LHCN-M2 (cell line): ENCODE measurements at regions not wholly inside any gene's neighbourhood (a gene's known extent, or its start where the extent isn't known, plus 50 kb on each side); places are given as distances from the start of the nearest gene placed in this dataset.

ENCODE experiments used
- DNase-seq: peaks from one replicate; pipeline ENCODE4 v3.0.0-alpha.2; 2012; ENCODE audit warnings: low read depth

- DNase-seq = no peak
Observed at GRCh38 chr7:21028186-21028585, 241.5 kb upstream of the SP8 start.

GRCh38 chr7:21028599-21028998, 241.9 kb upstream of the SP8 start:
- no peak for DNase-seq

- no peak for DNase-seq
Observed at GRCh38 chr7:21029006-21029405, 242.3 kb upstream of the SP8 start.

- DNase-seq = no peak
Observed at GRCh38 chr7:21030237-21030871, 243.7 kb upstream of the SP8 start.

GRCh38 chr7:21041252-21041651, 254.6 kb upstream of the SP8 start:
- DNase-seq = no peak

DNA sequence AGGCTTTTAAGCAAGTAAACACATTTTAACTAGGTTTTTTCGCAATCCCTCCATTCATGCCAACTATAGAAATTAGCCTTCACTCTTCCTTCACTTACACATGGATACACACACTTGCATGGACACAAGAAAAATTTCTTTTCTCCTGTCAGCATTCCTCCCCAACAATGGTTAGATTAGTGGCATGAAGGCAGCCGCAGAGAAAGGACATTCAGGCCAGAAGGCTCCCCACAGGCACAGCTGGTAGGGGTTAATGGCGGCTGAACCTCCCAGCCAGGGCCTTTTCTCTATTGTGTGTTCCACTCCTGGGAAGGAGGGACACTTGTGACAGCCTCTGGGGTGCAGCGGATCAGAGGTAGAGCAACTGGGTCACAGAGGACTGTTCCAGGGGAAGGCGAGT, 255.0 kb upstream of the SP8 start:
- no peak for DNase-seq

DNA sequence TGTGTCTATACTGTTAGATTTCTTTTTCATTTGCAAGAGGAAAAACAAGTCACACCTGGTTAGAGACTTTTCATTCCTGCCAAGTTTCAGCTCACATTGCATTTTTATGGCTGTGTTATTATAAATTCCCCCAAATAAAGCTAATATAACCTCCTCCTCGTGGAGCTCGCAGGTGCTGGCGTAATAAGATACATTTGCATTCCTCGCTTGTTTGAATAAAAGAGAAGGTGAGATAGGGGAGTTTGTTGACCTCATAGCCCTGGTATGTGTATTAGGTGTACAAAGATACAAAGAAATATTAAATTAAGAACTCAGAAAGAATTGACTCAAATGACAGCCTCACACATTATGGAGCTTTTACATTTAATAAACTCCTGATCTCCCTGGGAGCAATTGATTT, 257.7 kb upstream of the SP8 start:
- no peak for DNase-seq

GRCh38 chr7:21044913-21045568, 258.4 kb upstream of the SP8 start:
- DNase-seq = no peak

- no peak for DNase-seq
Observed at GRCh38 chr7:21051865-21052264, 265.2 kb upstream of the SP8 start.

- no peak for DNase-seq
Observed at GRCh38 chr7:21054427-21055112, 267.9 kb upstream of the SP8 start.

- DNase-seq = no peak
Observed at GRCh38 chr7:21059069-21059468, 272.4 kb upstream of the SP8 start.

DNA sequence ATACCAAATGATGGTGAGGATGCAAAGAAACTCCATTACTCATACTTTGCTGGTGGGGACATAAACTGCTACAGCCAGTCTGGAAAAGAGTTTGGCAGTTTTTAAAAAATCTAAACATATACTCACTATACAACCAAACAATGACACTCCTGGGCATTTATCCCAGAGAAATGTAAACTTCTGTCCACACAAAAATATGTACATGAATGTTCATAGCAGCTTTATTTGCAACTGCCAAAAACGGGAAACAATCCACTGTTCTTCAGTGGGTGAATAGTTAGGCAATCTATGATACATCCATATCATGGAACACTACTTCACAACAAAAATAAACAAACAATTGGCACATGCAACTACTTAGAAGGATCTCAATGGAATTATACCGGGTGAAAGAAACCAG, 276.4 kb upstream of the SP8 start:
- DNase-seq = no peak

DNA sequence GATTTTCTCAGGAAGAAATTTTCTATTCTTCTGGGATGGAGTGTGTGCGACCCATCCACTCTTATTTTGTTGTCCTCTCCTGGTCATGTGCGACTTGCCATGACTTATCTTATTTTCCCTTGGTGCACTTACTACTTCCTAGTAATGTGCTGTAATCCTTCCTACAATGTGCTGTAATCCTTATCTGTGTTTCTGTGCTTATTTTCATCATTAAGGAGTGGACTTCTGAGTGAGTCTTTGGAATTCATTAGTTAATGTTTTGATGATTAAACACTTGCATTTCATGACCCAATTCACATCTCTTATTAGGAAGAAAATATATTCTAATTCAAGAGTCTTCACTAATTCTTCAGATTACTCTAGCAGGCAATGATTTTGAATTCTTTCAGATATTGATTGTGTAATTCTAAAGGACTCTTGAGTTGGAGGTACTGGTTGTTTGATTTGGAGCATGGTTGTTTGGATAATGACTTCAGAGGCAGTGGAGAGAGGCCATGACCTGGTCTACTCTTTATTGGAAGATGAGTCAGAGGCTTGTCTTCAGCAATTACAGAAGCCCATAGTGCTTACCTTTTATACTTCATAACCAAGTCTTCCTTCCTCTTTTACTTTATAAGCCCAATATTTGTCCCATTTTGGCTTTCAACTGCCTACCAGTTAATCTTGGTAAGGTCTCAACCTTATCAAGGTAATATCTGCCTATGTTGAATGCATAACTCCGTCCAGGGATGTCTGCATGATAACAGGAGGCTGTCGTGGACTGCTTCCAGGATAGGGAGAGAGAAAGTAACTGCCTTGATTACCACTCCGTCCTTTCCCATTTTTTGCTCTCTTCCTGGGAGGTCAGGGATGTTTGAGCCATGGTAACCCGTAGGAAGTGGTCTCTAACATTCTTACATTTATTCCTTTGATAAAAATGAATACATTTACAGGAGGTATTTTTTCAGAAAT, 278.3 kb upstream of the SP8 start:
- DNase-seq = no peak

- no peak for DNase-seq
Observed at GRCh38 chr7:21066221-21066620, 279.5 kb upstream of the SP8 start.

DNA sequence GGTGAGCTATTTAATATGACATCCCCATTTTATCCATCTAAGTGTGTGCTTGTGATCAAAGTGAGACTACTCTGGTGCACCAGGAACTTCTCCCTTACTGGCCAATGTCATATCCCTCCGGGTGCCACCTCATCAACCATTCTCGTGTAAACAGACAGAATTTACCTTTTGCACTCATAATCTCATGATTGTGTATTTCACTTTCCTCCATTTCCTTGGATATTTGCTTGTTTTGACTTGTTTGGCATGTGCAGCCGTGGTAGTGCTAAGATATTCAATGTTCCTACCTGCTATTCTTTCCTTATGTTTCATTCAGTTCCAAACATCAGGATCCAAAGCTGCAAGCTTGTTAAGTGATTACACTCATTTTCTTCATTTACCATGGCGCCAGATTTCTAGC, 280.5 kb upstream of the SP8 start:
- DNase-seq = no peak

DNA sequence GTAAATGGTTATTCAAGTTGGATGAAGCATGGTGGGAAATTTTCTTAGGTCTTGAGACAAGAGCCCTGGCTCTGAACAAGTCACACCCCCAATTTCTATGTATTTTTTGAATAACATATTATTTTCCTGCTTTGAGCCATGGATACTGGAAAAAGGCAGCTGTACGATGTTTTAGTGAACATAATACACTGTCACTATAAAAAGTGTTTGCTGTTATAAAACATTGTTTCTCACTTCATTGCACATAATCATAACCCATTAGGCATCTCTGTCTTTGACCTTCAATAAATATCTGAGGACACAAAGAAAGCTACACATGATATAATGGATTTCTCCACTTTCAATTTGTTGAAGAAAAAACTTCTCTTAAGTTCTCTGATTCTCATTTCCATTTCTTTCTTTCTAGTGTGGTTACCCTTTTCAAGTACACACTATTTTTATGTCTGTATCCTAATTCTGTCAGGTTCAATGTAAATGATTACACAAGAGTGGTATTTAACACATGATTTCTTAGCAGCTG, 283.9 kb upstream of the SP8 start:
- no peak for DNase-seq

- no peak for DNase-seq
Observed at GRCh38 chr7:21071561-21072501, 285.1 kb upstream of the SP8 start.

GRCh38 chr7:21076054-21076453, 289.4 kb upstream of the SP8 start:
- no peak for DNase-seq

GRCh38 chr7:21076574-21076973, 289.9 kb upstream of the SP8 start:
- no peak for DNase-seq

DNA sequence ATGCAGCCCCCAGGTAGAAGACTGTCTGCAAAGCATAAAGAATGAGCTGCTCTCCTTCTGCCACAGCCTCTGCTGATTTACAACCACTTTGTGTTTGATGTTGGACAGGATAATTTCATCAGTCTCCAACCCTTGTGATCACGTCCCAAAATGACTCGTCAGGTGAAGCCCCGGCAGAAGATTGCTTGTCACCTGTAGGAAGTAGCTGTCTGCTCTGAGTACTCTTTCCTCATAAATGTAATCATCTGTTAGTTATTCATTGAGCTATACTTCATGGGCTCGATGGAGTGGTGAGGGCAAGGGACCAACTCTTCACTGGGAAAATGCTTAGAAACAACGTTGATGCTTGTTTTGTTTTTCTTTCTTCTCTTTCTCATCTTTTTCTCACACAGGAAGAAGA, 290.9 kb upstream of the SP8 start:
- DNase-seq = no peak

- DNase-seq = no peak
Observed at GRCh38 chr7:21084286-21084685, 297.6 kb upstream of the SP8 start.
